ENCODE measurements at regions not wholly inside any gene's neighbourhood (a gene's known extent, or its start where the extent isn't known, plus 50 kb on each side); places are given as distances from the start of the nearest gene placed in this dataset.

DNA sequence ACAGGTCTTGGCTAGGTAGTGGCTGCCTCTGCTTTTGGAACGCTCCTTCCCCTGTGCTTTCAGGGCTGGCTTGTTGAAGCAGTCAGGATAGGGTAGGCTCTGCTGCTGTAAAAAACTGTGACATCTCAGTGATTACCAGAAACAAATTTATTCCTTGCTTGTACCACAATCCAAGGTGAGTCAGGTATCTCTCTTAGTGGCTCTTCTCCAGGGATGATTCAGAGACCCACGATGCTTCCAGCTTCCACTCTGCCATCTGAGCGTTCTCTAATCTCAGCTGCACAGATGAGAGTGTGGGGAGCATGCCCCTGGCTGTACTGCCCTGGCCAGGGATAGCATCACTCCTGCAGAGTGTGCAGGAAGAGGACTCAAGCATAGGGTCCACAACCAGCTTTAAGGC lies 174.9 kb downstream of the VAPA start:
- no peak for TF ChIP-seq EZH2phosphoT487 (IDR thresholded peaks at IDR 0.05; ENCODE audit: low read depth, severe bottlenecking, unreplicated experiment)
- TF ChIP-seq, protein P1, sequence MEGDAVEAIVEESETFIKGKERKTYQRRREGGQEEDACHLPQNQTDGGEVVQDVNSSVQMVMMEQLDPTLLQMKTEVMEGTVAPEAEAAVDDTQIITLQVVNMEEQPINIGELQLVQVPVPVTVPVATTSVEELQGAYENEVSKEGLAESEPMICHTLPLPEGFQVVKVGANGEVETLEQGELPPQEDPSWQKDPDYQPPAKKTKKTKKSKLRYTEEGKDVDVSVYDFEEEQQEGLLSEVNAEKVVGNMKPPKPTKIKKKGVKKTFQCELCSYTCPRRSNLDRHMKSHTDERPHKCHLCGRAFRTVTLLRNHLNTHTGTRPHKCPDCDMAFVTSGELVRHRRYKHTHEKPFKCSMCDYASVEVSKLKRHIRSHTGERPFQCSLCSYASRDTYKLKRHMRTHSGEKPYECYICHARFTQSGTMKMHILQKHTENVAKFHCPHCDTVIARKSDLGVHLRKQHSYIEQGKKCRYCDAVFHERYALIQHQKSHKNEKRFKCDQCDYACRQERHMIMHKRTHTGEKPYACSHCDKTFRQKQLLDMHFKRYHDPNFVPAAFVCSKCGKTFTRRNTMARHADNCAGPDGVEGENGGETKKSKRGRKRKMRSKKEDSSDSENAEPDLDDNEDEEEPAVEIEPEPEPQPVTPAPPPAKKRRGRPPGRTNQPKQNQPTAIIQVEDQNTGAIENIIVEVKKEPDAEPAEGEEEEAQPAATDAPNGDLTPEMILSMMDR (IDR thresholded peaks at IDR 0.05; ENCODE audit: poor library complexity): no peak
- TF ChIP-seq EZH2 (IDR thresholded peaks at IDR 0.05; ENCODE audit: borderline replicate concordance): no peak
- no peak for DNase-seq (ENCODE audit: low spot score)
- no peaks in the 10 kb centered on the region for H3K79me2 ChIP-seq
- no peak overlapping the region for H2AFZ ChIP-seq
- H3K9me3 ChIP-seq (ENCODE audit: low read depth): no peaks in the 10 kb centered on the region
- H3K4me1 ChIP-seq (ENCODE audit: insufficient read depth): peaks cover 18% of the 10 kb centered on the region
- no peak overlapping the region for H3K4me3 ChIP-seq
- no peak overlapping the region for H3K4me2 ChIP-seq
- 90% methylated on average over 3 of the region's 3 CpGs for WGBS (ENCODE audit: low lambda C conversion rate, missing lambda C conversion rate)
- no peaks in the 10 kb centered on the region for H3K9me2 ChIP-seq (replicated peaks; ENCODE audit: insufficient read depth)
- H4K20me1 ChIP-seq (ENCODE audit: insufficient read depth, poor library complexity, severe bottlenecking): no peaks in the 10 kb centered on the region
- no peaks in the 10 kb centered on the region for H3K36me3 ChIP-seq (replicated peaks; ENCODE audit: insufficient read depth, low read depth)
- no peak overlapping the region for H3K27ac ChIP-seq
- H3K27me3 ChIP-seq: no peaks in the 10 kb centered on the region

DNA sequence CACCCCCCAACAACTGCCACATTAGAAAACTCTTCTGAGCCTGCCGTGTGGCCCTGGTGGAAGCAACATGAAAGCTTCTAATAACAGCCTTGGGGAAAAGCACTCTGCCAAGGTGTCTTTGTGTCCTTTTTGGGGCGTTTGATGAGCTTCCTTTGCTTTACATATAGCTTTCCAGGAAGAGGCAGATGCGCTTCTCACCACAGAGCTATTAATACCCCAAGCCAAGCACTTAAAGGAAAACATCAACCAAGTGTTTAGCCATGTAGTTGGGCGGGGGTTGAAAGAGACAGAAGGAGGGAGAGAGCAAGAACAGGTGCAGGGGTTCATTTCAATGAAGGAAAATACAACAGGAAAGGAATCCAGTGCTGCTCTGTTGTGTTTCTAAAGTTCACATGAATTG lies 176.1 kb downstream of the VAPA start:
- DNase-seq (ENCODE audit: low spot score): no peak
- Histone ChIP-seq H3K79me2 (no peaks in the 10 kb centered on the region), H3K27ac (no peak overlapping the region), H3K4me3 (no peak overlapping the region), H3K4me1 (ENCODE audit: insufficient read depth) (peaks cover 18% of the 10 kb centered on the region), H3K4me2 (no peak overlapping the region), H2AFZ (no peak overlapping the region), H3K27me3 (no peaks in the 10 kb centered on the region), H4K20me1 (ENCODE audit: insufficient read depth, poor library complexity, severe bottlenecking) (no peaks in the 10 kb centered on the region), H3K36me3 (replicated peaks; ENCODE audit: insufficient read depth, low read depth) (no peaks in the 10 kb centered on the region), H3K9me2 (replicated peaks; ENCODE audit: insufficient read depth) (no peaks in the 10 kb centered on the region), H3K9me3 (ENCODE audit: low read depth) (no peaks in the 10 kb centered on the region)
- WGBS (ENCODE audit: low lambda C conversion rate, missing lambda C conversion rate): 78% methylated on average over 4 of the region's 4 CpGs
- no peak for TF ChIP-seq EZH2 (IDR thresholded peaks at IDR 0.05; ENCODE audit: borderline replicate concordance)
- TF ChIP-seq EZH2phosphoT487 (IDR thresholded peaks at IDR 0.05; ENCODE audit: low read depth, severe bottlenecking, unreplicated experiment): no peak
- TF ChIP-seq, protein P1 (IDR thresholded peaks at IDR 0.05; ENCODE audit: poor library complexity): no peak

DNA sequence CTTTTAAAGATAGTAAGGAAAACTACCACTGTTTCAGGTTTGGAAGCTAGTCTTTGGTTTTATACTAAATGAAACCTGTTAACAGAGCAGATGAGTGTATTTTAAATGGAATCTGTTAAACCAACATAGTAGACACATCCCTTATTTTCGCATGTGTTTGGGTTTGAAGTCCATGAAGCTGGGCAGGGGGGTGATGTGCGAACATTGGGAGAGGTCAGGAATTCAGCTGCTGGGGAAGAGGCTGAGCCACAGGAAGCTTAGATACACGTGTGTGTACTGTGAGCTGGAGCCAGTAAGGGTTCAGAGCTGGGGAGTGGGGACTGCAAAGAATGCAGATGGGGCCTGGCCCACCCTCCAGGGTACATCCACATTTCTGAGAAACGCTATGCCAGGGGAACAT lies 176.9 kb downstream of the VAPA start:
- H3K4me2 ChIP-seq: no peak overlapping the region

More for the DNA sequence above, 176.9 kb downstream of the VAPA start:
- WGBS (ENCODE audit: low lambda C conversion rate, missing lambda C conversion rate): 49% methylated on average over 4 of the region's 4 CpGs
- H3K4me1 ChIP-seq (ENCODE audit: insufficient read depth): peaks cover 11% of the 10 kb centered on the region
- no peak overlapping the region for H2AFZ ChIP-seq
- H3K27me3 ChIP-seq: no peaks in the 10 kb centered on the region
- peak; percentile 32 for DNase-seq (ENCODE audit: low spot score)
- TF ChIP-seq, protein P1 (IDR thresholded peaks at IDR 0.05; ENCODE audit: poor library complexity): no peak
- TF ChIP-seq EZH2 (IDR thresholded peaks at IDR 0.05; ENCODE audit: borderline replicate concordance): no peak
- no peak for TF ChIP-seq EZH2phosphoT487 (IDR thresholded peaks at IDR 0.05; ENCODE audit: low read depth, severe bottlenecking, unreplicated experiment)
- H4K20me1 ChIP-seq (ENCODE audit: insufficient read depth, poor library complexity, severe bottlenecking): no peaks in the 10 kb centered on the region
- no peak overlapping the region for H3K27ac ChIP-seq
- H3K79me2 ChIP-seq: no peaks in the 10 kb centered on the region
- no peaks in the 10 kb centered on the region for H3K9me3 ChIP-seq (ENCODE audit: low read depth)
- no peak overlapping the region for H3K4me3 ChIP-seq
- H3K9me2 ChIP-seq (replicated peaks; ENCODE audit: insufficient read depth): no peaks in the 10 kb centered on the region
- H3K36me3 ChIP-seq (replicated peaks; ENCODE audit: insufficient read depth, low read depth): no peaks in the 10 kb centered on the region

All from hepatocyte (in vitro differentiated cells).